ENCODE measurements at regions not wholly inside any gene's neighbourhood (a gene's known extent, or its start where the extent isn't known, plus 50 kb on each side); places are given as distances from the start of the nearest gene placed in this dataset.

GRCh38 chr5:78720227-78720985 is 71.8 kb upstream of the LHFPL2 start:
- H3K27ac ChIP-seq: no peak overlapping the region
- DNase-seq (no peak), ATAC-seq (no peak)
- 59 to 69% methylated on average over 9 of the region's 9 CpGs for WGBS, 2 donors
- peaks cover 0 to 11% (median 0%) of the 10 kb centered on the region in 9 donors for H3K4me1 ChIP-seq
- H3K4me3 ChIP-seq: no peak overlapping the region
- H3K9me3 ChIP-seq: no peaks in the 10 kb centered on the region
- H3K36me3 ChIP-seq: no peaks in the 10 kb centered on the region
- H3K27me3 ChIP-seq: peaks cover 0 to 6% (median 0%) of the 10 kb centered on the region in 7 donors
- intact Hi-C loops (cut with DNase I): no loop called here
- TF ChIP-seq, protein P1, sequence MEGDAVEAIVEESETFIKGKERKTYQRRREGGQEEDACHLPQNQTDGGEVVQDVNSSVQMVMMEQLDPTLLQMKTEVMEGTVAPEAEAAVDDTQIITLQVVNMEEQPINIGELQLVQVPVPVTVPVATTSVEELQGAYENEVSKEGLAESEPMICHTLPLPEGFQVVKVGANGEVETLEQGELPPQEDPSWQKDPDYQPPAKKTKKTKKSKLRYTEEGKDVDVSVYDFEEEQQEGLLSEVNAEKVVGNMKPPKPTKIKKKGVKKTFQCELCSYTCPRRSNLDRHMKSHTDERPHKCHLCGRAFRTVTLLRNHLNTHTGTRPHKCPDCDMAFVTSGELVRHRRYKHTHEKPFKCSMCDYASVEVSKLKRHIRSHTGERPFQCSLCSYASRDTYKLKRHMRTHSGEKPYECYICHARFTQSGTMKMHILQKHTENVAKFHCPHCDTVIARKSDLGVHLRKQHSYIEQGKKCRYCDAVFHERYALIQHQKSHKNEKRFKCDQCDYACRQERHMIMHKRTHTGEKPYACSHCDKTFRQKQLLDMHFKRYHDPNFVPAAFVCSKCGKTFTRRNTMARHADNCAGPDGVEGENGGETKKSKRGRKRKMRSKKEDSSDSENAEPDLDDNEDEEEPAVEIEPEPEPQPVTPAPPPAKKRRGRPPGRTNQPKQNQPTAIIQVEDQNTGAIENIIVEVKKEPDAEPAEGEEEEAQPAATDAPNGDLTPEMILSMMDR (IDR thresholded peaks at IDR 0.05): no peak

GRCh38 chr5:78719504-78720219 is 71.1 kb upstream of the LHFPL2 start:
- 88% methylated on average over 8 of the region's 8 CpGs for WGBS, 2 donors
- TF ChIP-seq, protein P1 (IDR thresholded peaks at IDR 0.05): no peak
- DNase-seq: no peak
- no peak overlapping the region for H3K4me3 ChIP-seq
- H3K27me3 ChIP-seq: peaks cover 0 to 6% (median 0%) of the 10 kb centered on the region in 7 donors
- H3K27ac ChIP-seq: no peak overlapping the region
- H3K9me3 ChIP-seq: no peaks in the 10 kb centered on the region
- intact Hi-C loops (cut with DNase I): no loop called here
- peaks cover 0 to 11% (median 0%) of the 10 kb centered on the region in 9 donors for H3K4me1 ChIP-seq
- no peaks in the 10 kb centered on the region for H3K36me3 ChIP-seq
- ATAC-seq: peak in 1 of 8 donors; percentile 15

- Histone ChIP-seq H3K4me3 (no peak overlapping the region), H3K27me3 (peaks cover 0 to 6% (median 0%) of the 10 kb centered on the region in 7 donors), H3K9me3 (no peaks in the 10 kb centered on the region), H3K27ac (no peak overlapping the region), H3K36me3 (no peaks in the 10 kb centered on the region), H3K4me1 (peaks cover 0 to 11% (median 0%) of the 10 kb centered on the region in 9 donors)
- TF ChIP-seq, protein P1 (IDR thresholded peaks at IDR 0.05): no peak
- no peak for ATAC-seq
- no peak for DNase-seq
- 92 to 95% methylated on average over 1 of the region's 1 CpG for WGBS, 2 donors
- intact Hi-C loops (cut with DNase I): no loop called here
These were observed 70.3 kb upstream of the LHFPL2 start for GRCh38 chr5:78718824-78719223.

DNA sequence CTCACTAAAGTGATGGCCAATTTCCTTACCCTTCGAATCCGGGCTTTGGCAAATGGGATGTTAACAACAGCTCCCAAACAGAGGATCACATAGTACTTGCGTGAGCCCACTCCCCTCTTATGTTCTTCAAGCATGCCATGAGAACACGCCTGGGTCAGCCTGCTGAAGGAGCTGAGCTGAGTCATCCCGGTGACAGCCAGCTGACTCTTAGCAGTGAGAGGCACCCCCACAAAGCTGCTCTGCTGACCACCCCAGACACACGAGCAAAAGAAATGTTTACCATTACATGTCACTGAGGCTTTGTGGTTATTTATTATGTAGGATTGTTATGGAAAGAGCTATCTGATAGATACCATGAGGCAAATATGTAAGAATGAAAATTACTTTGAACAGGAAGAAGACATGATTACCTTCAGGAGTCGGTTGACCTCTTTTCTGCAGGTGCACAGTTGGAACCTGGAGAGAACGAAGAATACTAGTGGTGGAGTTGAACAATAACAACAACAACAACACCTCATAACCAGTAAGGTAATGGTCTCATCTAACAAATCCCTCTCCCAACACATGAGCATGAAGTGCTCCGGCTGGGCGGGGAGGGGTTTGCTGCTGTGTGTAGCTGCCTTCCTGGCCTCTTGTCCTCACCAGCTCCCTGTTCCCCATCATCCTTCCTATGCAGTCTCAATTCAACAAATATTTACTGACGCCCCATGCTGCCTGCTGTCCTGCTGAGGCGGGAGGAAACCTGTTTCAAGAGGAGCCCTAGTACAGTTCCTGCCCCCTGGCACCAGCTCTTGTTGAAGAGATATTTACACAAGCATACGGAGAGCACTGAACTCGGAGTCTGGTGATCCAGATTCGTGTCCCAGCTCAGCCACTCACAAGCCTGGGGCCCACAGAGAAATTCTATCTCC is 69.4 kb upstream of the LHFPL2 start:
- no peaks in the 10 kb centered on the region for H3K36me3 ChIP-seq
- ATAC-seq (no peak), DNase-seq (no peak)
- peaks cover 0 to 11% (median 0%) of the 10 kb centered on the region in 9 donors for H3K4me1 ChIP-seq
- H3K27ac ChIP-seq: no peak overlapping the region
- TF ChIP-seq, protein P1 (IDR thresholded peaks at IDR 0.05): no peak
- intact Hi-C loops (cut with DNase I): no loop called here
- H3K4me3 ChIP-seq: no peak overlapping the region
- peaks cover 0 to 6% (median 0%) of the 10 kb centered on the region in 7 donors for H3K27me3 ChIP-seq
- H3K9me3 ChIP-seq: no peaks in the 10 kb centered on the region
- WGBS, 2 donors: 89 to 92% methylated on average over 15 of the region's 15 CpGs

Measured in heart right ventricle (tissue), 16 donors.